ENCODE measurements at regions not wholly inside any gene's neighbourhood (a gene's known extent, or its start where the extent isn't known, plus 50 kb on each side); places are given as distances from the start of the nearest gene placed in this dataset.

DNA sequence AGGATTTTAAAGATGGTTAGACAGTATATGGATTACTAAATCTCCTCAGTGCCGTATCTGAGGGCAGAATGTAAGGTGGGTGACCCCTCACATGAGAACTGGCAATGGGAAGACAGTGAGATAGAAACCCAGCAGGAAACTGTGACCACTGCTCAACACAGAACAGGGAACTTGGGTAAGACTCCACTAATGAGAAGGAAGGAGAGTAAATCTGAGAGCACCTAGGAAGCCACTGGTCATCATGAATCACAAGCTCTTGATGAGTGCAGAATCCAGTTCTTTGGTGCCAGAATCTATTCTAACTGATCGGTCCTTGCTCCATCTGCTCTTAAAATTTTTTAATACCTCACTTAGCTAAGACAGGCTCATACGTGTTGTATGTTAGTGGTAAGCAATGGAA lies 261.8 kb downstream of the KLF12 start:
- Histone ChIP-seq H3K36me3 (ENCODE audit: control insufficient read depth, insufficient read depth, low read length) (no peaks in the 10 kb centered on the region), H3K9ac (ENCODE audit: low read depth, low read length) (no peak overlapping the region), H2BK15ac (ENCODE audit: low read depth, low read length) (peak overlapping the region; percentile 99), H3K9me3 (ENCODE audit: control insufficient read depth, insufficient read depth, low read length) (no peaks in the 10 kb centered on the region), H4K20me1 (ENCODE audit: insufficient read depth, low read length) (peaks cover 4% of the 10 kb centered on the region; the same call in 1 of the 2 replicates), H3K27ac (ENCODE audit: insufficient read depth, low read length) (peak overlapping the region; percentile 64), H3K23ac (ENCODE audit: low read depth, low read length) (peak overlapping the region; percentile 41; the same call in 1 of the 2 replicates), H3K18ac (ENCODE audit: low read depth, low read length) (peak overlapping the region; percentile 82; the same call in 1 of the 2 replicates), H4K91ac (ENCODE audit: insufficient read depth, low read depth, low read length) (peak overlapping the region; percentile 63), H2AFZ (replicated peaks; ENCODE audit: low read length, poor library complexity) (no peak overlapping the region), H4K5ac (ENCODE audit: low read depth, low read length) (peak overlapping the region; percentile 51; the same call in 1 of the 2 replicates), H3K4me2 (ENCODE audit: low read depth, low read length) (no peak overlapping the region; the same call in 1 of the 2 replicates), H2AK5ac (ENCODE audit: low read depth, low read length) (peak overlapping the region; percentile 71; the same call in 1 of the 2 replicates), H2BK5ac (ENCODE audit: low read depth, low read length, poor library complexity, severe bottlenecking) (peak overlapping the region; percentile 98), H2BK20ac (ENCODE audit: low read depth, low read length) (peak overlapping the region; percentile 87), H3K4me1 (ENCODE audit: control insufficient read depth, insufficient read depth, low read length) (peaks cover 11% of the 10 kb centered on the region), H2AK9ac (replicated peaks; ENCODE audit: low read depth, low read length, poor library complexity) (no peak overlapping the region), H4K8ac (ENCODE audit: low read depth in 2 of 2, low read length in 2 of 2) (peak overlapping the region; percentile 10 to 71; a peak in 1 of 4 replicates), H3K4ac (ENCODE audit: low read depth, low read length) (peak overlapping the region; percentile 51; the same call in 1 of the 2 replicates), H3K27me3 (ENCODE audit: control insufficient read depth, insufficient read depth, low read length) (no peaks in the 10 kb centered on the region), H3K79me1 (ENCODE audit: low read depth in 1 of 2, low read length in 2 of 2) (peaks cover 3 to 30% of the 10 kb centered on the region in 2 experiments; a peak in 2 of 4 replicates), H2BK120ac (ENCODE audit: low read depth, low read length) (peak overlapping the region; percentile 80), H3K4me3 (ENCODE audit: insufficient read depth, low read depth, low read length) (no peak overlapping the region), H3K9me1 (ENCODE audit: insufficient read depth, low read length) (peaks cover 7% of the 10 kb centered on the region; the same call in 1 of the 2 replicates), H3K14ac (replicated peaks; ENCODE audit: low read depth, low read length) (peak overlapping the region; percentile 43), H3K56ac (ENCODE audit: extremely low read depth, insufficient read depth, low read length) (no peak overlapping the region)
- TF ChIP-seq RCOR1 (IDR thresholded peaks at IDR 0.05; ENCODE audit: insufficient replicate concordance, low read length) (no peak), POLR2A (IDR thresholded peaks at IDR 0.05; ENCODE audit: low read depth, low read length) (no peak), ELK1 (IDR thresholded peaks at IDR 0.05; ENCODE audit: borderline replicate concordance, low read depth, low read length) (no peak), MXI1 (IDR thresholded peaks at IDR 0.05; ENCODE audit: borderline replicate concordance, low read depth, low read length) (no peak), MAFK (IDR thresholded peaks at IDR 0.05; ENCODE audit: low read depth, low read length) (no peak), SMC3 (IDR thresholded peaks at IDR 0.05; ENCODE audit: low read depth, low read length) (no peak), CEBPB (IDR thresholded peaks at IDR 0.05; ENCODE audit: low read depth, low read length) (no peak), FOS (IDR thresholded peaks at IDR 0.05; ENCODE audit: low read depth, low read length) (no peak), CHD1 (IDR thresholded peaks at IDR 0.05; ENCODE audit: low read depth, low read length) (no peak), NFE2L2 (IDR thresholded peaks at IDR 0.05; ENCODE audit: low read depth, low read length) (no peak), BHLHE40 (IDR thresholded peaks at IDR 0.05; ENCODE audit: low read depth, low read length) (no peak), RFX5 (IDR thresholded peaks at IDR 0.05; ENCODE audit: low read depth, low read length) (no peak), RAD21 (IDR thresholded peaks at IDR 0.05; ENCODE audit: low read length) (no peak), MAZ (IDR thresholded peaks at IDR 0.05; ENCODE audit: borderline replicate concordance, low read depth, low read length) (no peak), CTCF (conservative IDR thresholded peaks at IDR 0.05; ENCODE audit: low read depth, low read length) (no peak)
- TF ChIP-seq, protein P1, sequence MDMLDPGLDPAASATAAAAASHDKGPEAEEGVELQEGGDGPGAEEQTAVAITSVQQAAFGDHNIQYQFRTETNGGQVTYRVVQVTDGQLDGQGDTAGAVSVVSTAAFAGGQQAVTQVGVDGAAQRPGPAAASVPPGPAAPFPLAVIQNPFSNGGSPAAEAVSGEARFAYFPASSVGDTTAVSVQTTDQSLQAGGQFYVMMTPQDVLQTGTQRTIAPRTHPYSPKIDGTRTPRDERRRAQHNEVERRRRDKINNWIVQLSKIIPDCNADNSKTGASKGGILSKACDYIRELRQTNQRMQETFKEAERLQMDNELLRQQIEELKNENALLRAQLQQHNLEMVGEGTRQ (IDR thresholded peaks at IDR 0.05; ENCODE audit: low read depth, low read length), result no peak
- CTCF ChIA-PET, result no interaction called here
- ATAC-seq (ENCODE audit: low read depth), result no peak
- in situ Hi-C loops (cut with MboI; ENCODE audit: low sequenced_read_pairs), result no loop called here
- intact Hi-C loops (cut with micrococcal nuclease), result loop anchor here (5.0 kb wide), 1 partner anchor 340 kb away; no protein-coding TSS in a partner anchor
- no TSS peak for BruUV-seq (replicated peaks)
- POLR2A ChIA-PET (ENCODE audit: unreplicated experiment), result no interaction called here
- dilution Hi-C loops (cut with HindIII; ENCODE audit: low sequenced_read_pairs, unreplicated experiment), result no loop called here
- WGBS, 2 experiments (ENCODE audit: extremely low coverage in 2 of 2, insufficient read length in 1 of 2), result no CpG with 5 or more reads among the region's 3 CpGs
- peak; percentile 36 for DNase-seq
